ENCODE measurements at regions not wholly inside any gene's neighbourhood (a gene's known extent, or its start where the extent isn't known, plus 50 kb on each side); places are given as distances from the start of the nearest gene placed in this dataset.
"Not testable (repeated sequence)": the region's sequence is repeated elsewhere in the genome, so short reads cannot be mapped to it uniquely, and the experiment has no call there.

DNA sequence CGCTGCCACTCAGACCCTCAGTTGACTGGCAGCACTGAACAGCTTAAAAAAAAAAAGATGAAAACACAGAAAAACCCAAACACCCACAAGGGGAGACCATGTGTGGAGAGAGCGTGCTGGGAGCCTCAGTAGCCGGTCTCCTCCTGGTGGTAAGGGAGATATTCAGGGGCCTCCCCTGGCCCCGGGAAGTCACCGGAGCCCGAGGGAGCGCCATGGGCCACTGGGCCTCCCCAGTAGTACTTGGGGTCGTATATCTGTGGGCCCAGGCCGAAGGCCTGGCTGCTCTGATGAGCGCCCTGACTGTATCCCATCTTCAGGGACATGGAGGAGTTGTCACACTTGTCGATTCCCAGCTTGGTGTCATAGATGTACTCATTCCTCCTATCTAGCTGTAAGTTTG is 145.7 kb upstream of the TEKT4 start:
- DNase-seq (ENCODE audit: low spot score), result no peak

DNA sequence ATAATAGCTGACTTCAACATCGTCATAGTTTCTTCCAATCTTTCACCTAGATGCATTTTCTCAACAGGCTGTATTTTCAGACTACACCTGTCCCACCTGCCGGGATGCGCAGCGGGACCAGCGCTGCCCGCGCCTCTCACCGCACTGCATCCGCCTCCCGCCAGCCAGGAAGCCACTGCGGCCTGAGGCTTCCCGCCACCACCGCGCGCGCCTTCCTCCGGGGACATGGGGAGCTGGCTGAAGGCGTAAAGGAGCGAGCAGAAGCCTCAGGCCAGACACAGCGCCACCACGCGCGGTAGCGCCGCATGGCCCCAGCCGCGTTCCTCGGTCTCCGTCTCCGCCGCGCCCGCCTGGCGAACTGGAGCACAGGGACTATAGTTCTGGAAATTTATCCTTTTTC is 135.7 kb upstream of the TEKT4 start:
- DNase-seq (ENCODE audit: low spot score); intact Hi-C loops (cut with DNase I): not testable (repeated sequence)

More for the DNA sequence above, 145.7 kb upstream of the TEKT4 start:
- intact Hi-C loops (cut with DNase I), result no loop called here

DNA sequence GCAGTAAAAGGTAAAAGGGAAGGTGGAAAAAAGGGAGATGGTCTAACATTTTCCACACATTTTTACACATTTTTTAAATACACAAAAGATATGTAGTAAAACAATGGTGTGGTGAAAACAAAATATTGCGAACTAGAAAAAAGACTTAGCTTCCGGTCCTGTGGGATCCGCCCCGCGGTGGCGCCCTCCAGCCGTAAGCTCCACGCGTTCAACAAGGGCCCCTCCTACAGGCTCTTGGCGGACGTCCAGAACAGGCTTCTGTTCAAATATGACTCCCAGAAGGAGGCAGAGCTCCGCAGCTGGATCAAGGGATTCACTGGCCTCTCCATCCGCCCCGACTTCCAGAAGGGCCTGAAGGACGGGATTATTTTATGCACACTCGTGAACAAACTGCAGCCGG is 134.1 kb upstream of the TEKT4 start:
- intact Hi-C loops (cut with DNase I); DNase-seq (ENCODE audit: low spot score): not testable (repeated sequence)

DNA sequence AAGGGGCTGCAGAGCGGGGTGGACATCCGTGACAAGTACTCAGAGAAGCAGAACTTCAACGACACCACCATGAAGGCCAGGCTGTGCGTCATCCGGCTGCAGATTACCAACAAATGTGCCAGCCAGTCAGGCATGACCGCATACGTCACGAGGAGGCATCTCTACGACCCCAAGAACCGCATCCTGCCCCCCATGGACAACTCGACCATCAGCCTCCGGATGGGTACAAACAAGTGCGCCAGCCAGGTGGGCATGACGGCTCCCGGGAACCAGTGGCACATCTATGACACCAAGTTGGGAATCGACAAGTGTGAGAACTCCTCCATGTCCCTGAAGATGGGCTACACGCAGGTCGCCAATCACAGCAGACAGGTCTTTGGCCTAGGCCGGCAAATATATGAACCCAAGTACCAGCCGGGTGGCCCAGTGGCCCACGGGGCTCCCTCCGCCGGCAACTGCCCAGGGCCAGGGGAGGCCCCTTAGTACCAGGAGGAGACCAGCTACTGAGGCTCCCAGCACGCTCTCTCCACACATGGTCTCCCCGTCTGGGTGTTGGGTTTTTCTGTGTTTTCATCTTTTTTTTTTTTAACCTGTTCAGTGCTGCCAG is 133.4 kb upstream of the TEKT4 start:
- intact Hi-C loops (cut with DNase I); DNase-seq (ENCODE audit: low spot score): not testable (repeated sequence)

DNA sequence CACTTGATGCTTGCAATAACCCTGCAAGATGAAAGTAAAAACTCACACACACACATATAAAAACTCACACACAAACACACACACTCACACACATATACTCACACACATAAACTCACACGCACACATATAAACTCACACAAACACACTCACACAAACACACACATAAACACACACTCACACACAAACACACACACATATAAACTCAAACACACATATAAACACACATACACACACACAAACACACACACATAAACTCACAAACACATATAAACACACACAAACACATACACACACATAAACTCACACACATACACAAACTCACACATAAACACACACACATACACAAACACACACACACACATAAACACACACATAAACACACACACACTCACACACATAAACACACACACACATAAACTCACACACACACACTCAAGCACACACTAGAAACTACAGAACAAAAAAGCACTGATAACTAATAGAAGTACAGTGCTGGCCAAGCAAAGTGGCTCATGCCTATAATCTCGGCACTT is 117.7 kb upstream of the TEKT4 start:
- no peak for DNase-seq (ENCODE audit: low spot score)
- intact Hi-C loops (cut with DNase I), result no loop called here

DNA sequence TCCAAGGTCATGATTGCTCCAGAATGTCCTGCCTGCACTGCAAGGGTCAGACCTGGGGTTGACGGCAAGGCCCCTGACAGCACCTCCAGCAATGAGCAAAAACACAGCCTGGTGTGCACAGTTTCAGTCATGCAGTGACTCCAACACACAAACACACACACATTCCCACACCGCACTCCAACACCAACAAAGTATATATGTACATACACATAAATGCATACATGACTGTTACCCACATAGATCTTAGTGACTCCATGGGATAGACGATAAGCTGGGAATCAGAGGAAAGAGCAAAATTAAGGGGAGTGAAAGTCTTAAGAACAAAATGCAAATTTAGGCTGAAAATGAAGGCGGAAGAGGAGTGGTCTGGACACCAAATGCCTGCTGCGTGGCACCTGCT is 112.7 kb upstream of the TEKT4 start:
- no peak for DNase-seq (ENCODE audit: low spot score)
- intact Hi-C loops (cut with DNase I), result no loop called here

DNA sequence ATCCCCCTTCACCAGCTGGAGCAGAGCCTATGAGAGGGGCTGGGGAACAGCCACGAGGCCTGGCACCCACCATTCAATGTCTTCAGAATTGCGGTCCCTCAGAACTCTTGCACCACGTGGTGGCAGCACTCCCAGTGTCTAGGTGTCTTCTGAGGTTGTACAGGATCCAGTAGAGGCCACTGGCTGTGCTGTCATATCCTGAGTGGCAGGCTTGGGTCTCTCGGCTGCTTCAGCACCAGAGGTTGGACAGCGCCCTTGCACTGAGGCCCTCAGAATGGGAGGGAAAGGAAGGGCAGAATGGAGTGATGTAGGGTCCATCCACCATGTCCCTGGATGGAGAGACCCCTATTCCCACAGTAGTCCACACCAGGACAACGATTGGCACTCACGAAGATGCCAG is 112.0 kb upstream of the TEKT4 start:
- intact Hi-C loops (cut with DNase I), result no loop called here
- DNase-seq (ENCODE audit: low spot score), result no peak

DNA sequence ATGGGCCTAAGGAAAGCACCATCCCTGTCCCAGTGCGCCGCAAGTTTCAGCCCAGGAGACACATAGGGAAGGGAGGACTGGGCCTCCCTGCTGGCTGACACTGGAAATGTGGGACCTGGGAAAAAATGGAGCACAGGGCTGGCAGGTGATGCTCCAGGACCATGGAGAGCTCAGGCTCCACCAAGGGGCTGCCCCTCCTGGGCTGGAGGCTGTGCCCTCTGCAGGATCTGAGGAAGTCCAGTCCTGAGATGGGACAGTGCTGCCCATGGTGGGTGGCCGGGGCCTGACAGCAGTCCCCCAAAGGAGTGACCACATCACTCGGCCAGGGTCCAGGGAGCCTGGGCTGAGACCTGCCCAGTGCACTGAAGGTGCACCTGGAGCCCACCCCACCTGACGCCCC is 108.6 kb upstream of the TEKT4 start:
- intact Hi-C loops (cut with DNase I), result no loop called here
- no peak for DNase-seq (ENCODE audit: low spot score)

DNA sequence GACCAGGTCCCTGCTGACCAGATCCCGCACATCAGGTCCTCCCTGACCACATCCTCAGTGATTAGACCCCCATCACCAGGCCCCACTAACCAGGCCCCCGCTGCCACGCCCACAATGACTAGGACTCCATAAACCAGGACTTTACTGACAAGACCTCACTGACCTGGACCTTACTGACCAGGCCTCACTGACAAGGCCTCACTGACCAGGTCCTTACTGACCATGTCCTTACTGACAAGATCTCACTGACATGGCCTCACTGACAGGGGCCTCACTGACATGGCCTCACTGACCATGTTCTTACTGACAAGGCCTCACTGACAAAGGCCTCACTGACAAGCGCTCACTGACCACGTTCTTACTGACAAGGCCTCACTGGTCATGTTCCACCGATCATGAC is 107.9 kb upstream of the TEKT4 start:
- intact Hi-C loops (cut with DNase I), result no loop called here
- DNase-seq (ENCODE audit: low spot score), result no peak

DNA sequence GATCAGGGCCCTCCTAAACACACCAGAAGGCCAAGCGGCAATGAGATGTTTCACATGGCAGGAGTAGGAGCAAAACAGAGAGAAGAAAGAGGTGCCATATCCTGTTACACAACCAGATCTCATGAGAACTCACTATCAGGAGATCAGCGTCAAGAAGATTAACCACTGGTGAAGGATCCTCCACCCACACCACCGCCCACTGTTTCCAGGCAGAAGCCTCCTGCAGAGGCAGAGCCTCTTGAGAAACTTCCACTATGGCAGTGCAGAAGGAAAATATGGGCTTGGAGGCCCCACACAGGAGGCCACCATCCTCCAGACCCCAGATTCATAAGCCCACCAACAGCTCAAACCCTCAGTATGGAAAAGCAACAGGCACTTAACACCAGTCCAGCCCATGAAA is 106.9 kb upstream of the TEKT4 start:
- DNase-seq (ENCODE audit: low spot score); intact Hi-C loops (cut with DNase I): not testable (repeated sequence)

DNA sequence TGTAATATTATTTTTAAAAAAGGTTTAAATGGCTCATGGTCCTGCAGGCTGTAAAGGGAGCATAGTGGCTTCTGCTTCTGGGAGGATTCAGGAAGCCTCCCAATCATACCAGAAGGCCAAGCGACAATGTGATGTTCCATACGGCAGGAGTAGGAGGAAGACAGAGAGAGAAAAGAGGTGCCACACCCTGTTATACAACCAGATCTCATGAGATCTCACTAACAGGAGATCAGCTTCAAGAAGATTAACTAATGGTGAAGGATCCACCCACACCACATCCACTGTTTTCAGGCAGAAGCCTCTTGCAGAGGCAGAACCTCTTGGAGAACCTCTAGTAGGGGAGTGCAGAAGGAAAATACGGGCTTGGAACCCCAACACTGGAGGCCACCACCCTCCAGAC is 103.9 kb upstream of the TEKT4 start:
- no peak for DNase-seq (ENCODE audit: low spot score)
- intact Hi-C loops (cut with DNase I), result no loop called here

DNA sequence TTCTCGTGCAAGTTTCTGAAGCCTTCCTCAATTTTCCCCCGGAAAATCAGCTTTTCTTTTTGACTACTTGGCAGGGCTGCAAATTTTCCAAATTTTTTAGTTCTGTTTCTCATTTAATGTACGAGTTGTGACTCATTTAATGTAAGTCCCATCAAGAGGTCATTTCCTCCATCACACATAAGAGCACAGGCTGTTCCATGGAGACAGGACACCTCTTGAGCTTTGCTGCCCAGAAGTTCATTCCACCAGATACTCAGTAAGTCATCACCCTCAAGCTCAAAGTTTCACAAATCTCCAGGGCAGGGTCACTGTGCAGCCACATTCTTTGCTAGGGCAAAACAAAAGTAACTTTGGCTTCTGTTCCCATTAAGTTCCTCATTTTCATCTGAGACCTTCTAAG is 101.5 kb upstream of the TEKT4 start:
- intact Hi-C loops (cut with DNase I), result no loop called here
- no peak for DNase-seq (ENCODE audit: low spot score)

DNA sequence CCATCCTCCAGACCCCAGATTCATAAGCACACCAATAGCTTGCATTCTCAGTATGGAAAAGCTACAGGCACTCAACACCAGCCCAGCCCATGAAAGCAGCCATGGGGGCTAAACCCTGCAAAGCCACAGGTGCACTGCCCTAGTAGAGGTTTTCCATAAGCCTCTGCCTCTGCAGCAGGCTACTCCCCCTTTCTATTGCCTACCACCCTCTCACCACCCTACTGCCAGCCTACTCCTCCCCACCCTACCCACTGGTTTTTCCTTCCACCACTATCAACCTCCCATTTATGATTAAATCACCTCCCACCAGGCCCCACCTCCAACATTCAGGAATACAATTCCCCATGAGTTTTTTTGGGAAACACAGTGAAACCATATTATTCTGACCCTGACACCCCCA is 96.4 kb upstream of the TEKT4 start:
- no peak for DNase-seq (ENCODE audit: low spot score)
- intact Hi-C loops (cut with DNase I), result no loop called here

DNA sequence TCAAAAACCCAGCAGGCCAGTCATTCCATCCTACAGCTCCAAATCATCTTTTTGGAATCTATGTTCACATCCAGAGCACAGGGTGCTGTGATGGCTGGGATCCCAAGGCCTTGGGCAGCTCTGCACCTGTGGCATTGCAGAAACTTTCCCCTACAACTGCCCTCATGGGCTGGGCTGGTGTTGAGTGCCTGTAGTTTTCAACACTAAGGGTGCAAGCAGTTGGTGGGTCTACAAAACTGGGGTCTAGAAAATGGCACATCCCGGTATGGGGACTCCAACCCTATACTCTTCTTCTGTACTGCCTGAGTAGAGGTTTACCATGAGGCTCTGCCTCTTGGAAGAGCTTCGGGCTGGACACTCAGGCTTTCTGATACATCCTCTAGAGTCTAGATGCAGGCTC is 95.2 kb upstream of the TEKT4 start:
- intact Hi-C loops (cut with DNase I), result no loop called here
- no peak for DNase-seq (ENCODE audit: low spot score)

DNA sequence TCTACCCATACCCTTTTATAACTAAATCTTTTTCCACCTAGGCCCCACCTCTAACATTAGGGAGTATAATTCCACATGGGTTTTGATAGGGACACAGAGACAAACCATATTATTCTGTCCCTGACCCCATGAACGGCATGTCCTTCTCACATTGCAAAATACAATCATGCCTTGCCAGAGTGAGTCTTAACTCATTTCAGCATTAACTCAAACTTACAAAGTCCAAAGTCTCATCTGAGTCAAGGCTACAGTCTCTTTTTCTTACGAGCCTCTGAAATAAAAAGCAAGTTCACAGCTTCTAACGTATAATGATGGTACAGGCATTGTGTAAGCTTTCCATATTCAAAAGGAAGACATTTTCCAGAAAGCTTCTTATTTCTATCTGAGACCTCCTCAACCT is 86.1 kb upstream of the TEKT4 start:
- not testable (repeated sequence) for DNase-seq (ENCODE audit: low spot score)

DNA sequence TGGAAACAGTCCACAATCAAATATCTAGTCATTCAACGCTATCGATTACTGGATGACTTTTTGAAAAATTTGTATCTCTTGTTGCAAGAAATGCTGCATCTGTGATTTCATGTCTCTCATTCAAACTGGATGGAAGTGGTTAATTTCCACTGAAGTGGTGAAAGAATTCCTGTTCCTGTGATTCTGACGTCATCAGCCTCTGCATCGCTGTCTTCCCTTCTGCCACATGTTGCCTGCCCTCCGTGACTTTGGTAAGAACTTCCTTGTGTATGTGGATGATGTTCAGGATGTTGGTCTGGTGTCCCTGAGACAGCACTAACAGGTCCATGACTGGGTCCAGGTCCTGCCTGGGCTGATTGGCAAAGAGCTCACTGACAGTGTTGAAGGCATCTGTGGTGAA is 84.8 kb upstream of the TEKT4 start:
- DNase-seq (ENCODE audit: low spot score); intact Hi-C loops (cut with DNase I): not testable (repeated sequence)

More for the DNA sequence above, 86.1 kb upstream of the TEKT4 start:
- intact Hi-C loops (cut with DNase I), result not testable (repeated sequence)

DNA sequence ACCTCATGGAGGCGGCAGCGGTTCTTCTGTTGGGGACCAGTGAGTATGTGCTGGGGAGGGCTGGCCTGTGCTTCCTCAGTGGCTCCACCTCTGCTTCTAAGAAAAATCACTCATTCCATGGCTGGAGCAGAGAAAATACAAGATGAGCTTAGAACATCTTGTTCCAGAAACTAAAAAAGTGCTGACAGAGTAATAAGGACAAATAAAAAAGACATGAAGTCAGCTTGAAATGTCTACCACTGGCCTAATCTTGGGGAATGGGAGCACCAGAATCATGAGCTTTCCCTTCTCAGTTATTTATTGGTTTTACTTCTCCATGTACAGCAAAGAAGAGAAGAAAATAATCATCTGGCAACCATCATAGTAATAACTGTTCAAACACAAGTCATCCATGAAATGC is 81.1 kb upstream of the TEKT4 start:
- intact Hi-C loops (cut with DNase I), result not testable (repeated sequence)

DNA sequence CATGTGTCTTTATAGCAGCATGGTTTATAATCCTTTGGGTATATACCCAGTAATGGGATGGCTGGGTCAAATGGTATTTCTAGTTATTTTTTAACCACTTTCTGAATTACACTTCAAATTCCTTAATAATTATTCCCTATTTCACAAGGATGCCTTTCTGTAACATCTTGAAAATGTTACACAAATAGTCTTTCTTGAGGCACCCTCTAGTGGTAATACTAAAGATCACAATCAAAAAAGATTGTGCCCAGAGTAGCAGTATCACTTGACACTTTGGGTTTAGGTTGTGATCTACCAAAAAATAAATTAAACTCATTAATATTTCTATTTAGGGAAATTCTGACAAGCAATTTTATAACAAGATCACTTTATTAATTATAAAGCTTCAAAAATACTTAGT is 74.0 kb upstream of the TEKT4 start:
- DNase-seq (ENCODE audit: low spot score); intact Hi-C loops (cut with DNase I): not testable (repeated sequence)

More for the DNA sequence above, 81.1 kb upstream of the TEKT4 start:
- not testable (repeated sequence) for DNase-seq (ENCODE audit: low spot score)
